AG08395 (cell line): ENCODE measurements at regions not wholly inside any gene's neighbourhood (a gene's known extent, or its start where the extent isn't known, plus 50 kb on each side); places are given as distances from the start of the nearest gene placed in this dataset.
"Not testable (repeated sequence)": the region's sequence is repeated elsewhere in the genome, so short reads cannot be mapped to it uniquely, and the experiment has no call there.

Experiments
- DNase-seq: peaks from one replicate; pipeline ENCODE4 v3.0.0; 2012; ENCODE audit warnings: mixed read lengths, low spot score

DNA sequence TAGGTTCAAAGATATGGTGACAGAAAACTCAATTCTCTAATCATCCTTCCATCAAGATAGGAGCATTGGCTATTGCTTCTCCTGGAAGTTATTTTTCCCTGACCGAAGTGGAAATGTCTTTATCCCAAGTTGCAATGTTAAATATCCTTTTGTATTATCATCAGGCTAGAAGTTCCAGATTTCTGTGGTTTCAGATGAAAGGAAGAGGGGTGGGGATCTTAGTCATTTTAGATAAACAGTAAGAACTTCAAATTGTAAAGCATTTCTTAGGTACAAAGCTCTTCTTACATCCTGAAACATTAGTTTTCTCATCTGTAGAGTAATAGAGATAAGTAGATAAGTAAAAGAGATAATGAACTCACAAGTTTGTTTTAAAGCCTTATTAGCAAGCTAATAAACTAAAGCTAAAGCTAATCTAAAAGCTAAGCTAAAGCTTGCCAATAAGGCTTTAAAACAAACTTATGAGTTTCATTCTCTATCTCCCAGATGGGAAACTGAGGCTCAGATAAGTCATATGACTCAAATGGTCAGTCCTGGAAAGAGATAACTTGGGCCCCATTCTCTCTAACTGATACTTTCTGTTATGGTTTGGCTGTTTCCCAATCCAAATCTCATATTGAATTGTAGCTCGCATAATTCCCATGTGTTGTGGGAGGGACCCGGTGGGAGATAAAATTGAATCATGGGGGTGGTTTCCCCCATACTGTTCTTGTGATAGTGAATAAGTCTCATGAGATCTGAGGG is 99.2 kb upstream of the KCNK2 start:
- DNase-seq, result peak; percentile 32

DNA sequence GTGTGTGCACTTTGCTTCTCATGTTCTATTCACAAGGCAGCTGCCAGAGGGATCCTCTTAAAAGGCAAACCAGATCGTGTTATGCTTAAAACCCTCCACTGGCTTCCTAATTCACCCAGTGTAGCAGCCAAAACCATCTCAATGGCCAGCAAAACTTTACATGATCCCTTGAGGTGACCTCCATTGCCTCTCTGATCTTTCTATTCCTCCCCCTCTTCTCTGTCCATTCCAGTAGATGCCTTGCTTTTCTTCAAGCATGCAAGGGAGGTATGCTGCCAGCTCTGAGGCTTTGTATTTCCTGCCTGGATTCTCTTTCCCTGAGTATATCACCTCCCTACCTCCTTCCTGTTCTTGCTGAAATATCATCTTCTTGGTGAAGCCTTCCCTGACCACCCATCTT is 93.2 kb upstream of the KCNK2 start:
- DNase-seq, result peak; percentile 66

DNA sequence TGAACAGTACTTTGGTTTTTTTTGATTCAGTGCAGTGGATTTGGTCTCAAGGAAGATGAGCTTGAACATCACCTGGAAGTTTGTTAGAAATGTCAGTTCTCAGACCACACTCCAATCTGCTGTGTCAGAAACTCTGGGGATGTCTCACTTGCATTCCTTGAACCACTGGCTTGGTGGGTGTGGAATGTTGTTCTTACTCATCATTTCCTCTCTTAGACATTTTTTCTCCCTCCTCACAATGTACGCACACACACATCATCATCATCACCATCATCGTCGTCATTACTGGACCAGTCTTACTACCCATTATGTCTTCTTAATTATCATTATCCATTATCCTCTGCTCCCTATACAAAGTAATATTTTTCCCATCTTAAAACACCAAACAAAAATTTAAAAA is 91.9 kb upstream of the KCNK2 start:
- peak; percentile 92 for DNase-seq

DNA sequence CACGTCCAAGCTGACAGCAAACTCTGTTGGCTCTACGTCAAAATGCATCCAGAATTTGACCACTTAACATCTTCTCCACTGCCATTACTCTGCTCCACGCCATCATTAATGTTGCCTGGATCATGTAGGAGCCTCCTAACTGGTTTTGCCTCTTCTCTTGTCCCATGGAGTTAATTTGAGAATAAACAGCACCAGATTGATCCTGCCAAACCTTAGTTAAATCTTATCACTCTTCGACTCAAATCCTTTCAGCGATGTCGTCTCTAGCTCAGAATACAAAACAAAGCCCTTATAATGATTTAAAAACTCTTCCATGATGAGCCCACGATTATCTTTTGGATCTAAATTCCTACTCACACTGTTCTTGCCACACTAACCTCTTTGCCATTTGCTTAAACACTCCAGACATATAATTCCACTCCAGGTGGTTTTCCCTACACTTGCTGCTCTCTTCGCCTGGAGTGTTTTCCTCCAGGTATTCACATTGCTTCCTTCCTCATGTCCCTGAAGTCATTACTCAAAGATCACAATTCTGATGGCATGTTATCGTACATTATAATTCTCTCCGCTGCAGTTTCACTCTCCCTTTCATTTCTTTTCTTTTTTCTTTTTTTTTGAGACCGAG is 90.7 kb upstream of the KCNK2 start:
- DNase-seq, result no peak

DNA sequence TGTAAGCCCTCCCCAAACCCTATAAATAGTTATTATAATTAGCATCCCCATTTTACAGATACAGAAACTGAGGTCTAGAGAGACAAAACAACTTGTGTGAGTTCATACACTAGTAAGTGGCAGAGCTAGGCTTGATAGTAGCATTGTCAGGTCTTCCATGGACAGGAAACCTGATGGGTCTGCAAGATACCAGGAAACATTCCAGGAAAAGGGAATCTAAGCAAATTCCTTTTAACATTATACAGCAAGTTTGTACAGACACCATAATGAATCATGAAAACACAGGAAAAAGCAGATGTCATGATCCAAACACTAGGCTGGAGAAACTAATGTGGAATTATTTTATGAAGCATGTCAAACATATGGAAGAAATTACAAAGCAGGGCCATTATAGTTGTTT is 89.1 kb upstream of the KCNK2 start:
- DNase-seq, result peak; percentile 53

DNA sequence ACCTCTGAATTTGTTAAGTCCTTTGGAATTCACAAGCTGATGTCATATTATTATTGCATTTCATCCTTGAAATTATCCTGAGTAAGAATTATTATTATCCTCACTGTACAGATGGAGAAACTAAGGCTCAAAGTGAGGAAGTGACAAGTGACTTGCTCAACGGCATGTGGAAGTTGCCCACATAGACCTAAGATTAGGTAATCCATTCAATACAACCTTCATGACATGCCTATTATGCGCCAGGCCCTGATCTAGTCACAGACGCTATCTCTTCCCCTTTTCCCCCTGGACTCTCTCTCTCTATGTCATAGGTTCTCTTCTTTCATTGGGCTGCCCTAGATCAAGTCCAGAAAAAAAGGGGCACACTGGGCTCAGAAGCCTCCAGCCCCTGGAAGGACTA is 84.9 kb upstream of the KCNK2 start:
- DNase-seq, result no peak

DNA sequence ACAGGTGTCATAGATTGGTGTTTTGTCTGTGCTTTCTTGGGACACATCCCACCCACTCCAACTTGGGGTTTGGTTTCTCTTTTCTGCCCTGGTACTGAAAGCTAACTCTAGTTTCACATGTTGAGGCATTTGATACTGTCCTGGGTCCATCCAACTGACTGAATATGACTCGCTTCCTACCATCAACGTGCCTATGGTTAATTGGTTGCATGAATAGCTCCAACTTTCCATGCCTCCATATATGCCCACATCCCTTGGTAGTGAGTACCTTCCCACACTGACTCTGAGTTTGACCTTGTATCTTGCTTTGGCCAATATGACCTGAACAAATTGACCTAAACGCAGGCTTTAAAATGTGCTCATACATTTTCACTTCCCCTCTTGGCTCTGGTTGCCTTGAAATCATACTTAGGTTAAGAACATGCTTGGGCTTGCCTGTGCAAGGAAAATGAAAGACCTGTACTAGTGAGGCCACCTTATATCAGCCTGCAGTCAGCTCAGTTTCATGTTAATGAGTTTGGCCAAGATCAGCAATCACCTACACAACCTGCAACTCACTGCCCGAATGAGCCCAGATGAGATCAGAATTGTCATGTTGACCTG is 81.0 kb upstream of the KCNK2 start:
- DNase-seq, result no peak

DNA sequence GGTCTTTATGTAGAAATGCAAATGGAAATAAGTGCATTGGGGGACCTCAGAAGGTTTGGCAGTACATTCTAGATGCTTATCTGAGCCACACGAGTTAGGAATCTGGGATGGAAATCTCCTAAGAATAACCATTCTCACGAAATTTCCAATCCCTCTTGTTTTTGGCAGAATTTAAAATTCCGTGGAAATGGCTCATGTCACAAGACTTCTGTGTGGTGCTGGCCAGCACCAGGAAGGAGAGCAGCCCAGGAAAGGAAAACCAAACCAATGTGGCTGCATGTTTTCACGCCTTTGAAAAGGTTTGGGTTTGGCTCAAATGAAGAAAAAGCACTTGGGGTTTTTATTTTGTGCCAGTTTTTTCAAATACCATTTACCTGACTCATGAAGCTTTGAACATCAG is 80.1 kb upstream of the KCNK2 start:
- peak; percentile 87 for DNase-seq

DNA sequence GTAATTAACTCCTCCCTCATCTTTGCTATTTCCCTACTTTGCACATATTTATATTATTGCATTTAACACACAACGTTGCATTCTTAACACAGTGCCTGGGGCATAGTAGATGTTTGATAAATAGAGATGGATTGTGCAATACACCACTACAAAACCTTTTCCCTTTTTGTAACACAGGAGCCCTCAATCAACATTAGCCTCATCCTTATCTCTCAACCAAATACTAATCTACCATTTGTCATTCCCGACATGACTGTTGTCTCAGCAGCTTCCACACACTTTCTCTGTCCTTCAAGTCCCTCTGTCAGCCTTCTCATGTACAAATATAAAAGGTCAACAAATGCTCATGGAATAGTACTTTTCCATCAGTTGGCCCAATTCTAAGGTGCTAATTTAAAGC is 78.9 kb upstream of the KCNK2 start:
- DNase-seq, result no peak

DNA sequence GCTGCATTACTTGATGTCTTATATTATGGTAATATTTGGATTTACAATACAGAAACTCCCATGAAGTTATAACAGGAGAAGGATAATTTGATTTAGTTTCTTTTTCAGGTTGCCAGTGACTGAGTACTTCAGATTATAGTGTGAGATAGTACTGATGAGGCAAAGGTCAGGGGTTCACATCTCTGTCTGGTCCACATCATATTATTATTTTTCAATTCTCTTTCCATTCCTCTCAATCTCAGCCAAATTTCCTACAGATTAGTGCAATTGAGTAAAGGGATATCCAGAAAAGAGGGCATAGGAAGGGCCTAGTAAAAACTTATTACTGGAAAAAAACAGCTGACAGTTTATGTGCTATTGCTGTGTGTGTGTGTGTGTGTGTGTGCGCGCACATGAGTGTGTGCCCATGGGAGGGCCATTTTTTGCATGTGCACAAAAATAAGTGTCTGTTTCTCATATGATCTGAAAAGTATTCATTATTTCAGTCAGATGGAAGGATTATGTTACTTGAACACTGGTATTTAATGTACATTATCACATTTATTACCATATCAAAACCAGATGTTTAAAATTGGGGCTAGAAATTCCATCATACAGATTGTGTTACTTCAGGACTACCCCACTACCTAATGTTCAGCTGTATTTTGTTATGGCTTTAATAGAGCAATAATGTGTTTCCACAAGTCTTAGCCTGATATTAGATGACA is 78.3 kb upstream of the KCNK2 start:
- DNase-seq, result no peak

DNA sequence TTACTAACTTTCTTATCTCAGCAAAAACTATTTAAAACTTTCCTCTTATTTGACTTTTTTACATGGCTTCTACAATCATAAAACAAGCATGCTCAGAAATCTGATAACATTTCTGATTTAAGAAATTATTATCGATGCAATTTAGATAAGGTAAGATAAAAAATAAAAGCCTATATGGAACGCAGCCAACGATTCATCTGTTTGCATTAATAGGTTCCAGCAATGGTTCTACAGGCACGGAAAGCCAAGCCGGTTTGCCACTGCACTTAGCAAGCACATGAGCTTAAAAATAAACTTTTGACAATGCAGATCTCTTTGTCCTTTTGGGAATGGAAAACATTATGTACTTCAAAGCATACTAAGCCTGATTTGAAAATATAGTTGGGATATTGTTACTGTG is 77.5 kb upstream of the KCNK2 start:
- no peak for DNase-seq

DNA sequence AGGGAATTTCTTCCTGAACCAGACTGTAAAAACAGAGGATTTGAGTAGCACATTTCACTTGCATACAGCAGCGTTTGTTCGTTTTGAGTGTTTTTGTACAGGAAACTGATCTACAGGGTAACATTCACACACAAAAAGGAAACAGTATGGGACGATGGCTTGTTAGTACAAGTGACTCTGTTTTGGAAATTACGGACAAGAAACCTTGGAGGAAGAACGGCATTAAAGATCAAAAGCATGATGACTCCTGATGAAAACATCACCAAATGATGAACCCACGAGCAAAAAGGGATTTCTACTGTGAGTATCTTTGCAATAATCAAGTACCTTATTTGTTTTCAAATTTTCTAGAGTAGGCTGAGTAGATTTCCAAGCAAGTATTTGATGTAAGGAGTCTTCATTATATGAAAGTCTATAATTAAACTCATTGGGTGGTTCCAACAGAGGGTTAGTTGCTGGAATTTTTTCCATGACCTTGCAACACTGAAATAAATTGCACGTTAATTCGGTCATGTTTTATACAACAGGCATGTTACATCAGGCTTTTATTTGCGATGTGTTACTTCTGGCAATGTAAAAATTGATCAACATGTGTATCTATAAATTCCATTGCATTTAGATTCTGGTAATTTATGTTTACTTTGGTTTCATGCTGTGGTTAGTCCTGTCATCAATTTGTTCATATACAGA is 76.7 kb upstream of the KCNK2 start:
- no peak for DNase-seq

DNA sequence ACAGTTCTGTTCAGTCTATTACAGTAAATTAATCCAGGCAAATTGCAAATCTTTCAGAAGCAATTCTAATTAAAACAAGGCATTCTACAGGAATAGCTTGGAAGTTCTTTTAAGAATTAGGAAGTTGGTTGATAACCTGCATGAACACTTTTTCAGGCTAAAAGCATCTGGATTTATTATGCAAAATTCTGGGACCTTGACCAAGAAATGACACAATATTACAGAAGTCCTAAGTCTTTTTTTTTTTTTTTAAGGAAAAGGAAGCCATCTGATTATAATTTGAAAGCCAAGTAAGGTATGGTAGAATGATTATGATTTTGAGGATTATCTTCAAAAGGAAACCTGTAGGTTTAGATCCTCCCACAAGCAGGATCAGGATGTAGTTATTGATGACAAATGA is 74.7 kb upstream of the KCNK2 start:
- no peak for DNase-seq

DNA sequence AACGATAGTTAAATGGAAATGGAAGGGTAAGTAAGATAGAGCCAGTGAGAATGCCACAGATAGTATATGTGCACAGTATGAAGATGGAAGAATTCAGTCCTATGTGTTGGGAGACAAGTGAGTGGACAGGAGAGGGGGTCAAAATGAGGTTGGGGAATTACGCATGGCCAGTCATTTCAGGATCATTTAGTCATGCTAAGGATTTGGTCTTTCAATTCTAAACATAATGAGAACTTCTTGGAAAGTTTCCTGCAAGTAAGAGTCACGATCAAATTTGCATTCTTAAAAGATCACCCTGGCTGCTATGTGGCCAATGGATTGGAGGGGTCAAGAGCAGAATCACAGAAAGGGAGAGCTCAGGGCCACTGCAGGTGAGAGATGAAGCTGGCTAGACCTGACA is 64.0 kb upstream of the KCNK2 start:
- peak; percentile 59 for DNase-seq

DNA sequence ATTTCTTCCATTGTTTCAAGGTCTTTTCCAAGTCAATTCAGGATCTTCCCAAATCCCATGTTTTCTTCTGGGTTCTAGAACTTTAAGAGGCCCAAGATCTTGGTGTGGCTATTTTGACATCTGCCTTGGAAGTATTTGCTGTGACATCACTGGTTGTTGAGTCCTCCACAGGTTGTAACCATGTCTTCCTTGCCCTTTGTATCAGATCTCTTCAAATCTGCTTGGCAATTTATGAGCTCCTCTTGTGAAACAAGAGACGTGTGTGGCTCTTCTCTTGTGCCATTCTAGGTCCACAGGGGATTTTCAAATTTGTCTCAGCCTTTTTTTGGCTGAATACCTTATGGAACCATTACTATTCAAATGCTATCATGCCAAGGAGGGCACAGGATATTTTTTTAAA is 60.3 kb upstream of the KCNK2 start:
- DNase-seq, result no peak

DNA sequence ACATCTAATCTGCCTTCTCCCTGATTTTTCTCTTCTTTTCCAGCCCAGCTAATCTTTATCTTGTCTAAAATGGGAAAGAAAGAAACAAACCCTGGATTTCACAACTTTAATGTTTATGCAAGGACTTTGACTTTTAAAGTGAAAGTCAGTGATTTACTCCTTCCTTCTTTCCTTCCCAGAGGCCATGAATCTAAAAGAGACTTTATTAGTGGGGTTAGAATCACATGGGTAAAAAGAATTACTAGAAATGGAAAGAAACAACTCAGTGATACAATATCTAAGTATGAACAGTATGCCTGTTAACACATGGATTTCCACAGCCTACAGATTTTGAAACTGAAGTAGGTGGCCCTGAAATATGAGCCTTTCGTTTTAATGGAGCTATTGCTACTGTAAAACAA is 59.8 kb upstream of the KCNK2 start:
- DNase-seq, result peak; percentile 57

DNA sequence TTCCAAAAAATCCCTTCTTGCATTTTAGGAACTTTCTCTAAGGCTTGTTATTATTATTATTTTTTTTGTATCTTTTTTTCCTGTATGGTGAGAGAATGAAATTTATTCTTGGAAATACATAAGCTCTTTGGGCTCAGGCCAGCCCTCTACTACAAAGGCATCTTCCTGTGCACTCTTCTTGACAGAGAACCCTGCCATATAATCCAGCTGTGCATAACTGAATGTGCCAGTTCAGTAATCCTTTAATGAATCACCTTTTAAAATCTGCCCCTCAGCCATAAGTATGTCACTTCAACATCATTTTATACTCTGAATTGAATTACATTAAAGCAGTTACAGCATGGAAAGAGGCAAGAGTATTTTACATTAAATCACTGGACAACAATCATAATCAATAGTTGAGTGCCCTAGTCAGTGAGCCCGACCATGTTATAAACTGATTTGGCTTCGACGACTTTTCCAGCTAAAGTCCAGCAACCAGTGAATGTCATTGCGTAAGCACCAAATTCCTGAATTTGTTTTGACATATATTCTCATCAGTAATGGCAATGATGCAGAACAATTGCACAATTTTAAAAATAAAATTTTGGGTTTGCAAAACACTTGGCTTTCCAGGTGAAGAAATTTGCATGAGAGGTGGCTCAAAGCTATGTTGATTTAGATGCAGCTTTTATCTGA is 59.2 kb upstream of the KCNK2 start:
- no peak for DNase-seq

DNA sequence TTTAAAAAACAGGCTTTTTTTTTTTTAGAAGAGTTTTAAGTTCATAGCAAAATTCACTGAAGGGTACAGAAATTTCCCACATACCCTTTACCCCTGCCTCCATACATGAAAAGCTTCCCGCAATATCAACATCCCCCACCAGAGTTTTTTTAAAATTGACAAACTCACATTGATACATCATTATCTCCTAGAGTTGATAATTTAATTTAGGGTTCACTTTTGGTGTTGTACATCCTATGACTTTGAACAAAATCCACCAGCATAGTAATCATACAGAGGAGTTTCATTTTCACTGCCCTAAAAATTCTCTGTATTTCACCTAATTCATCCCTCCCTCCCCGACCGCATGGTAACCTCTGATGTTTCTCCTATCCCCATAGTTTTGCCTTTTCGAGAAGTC is 53.6 kb upstream of the KCNK2 start:
- no peak for DNase-seq

DNA sequence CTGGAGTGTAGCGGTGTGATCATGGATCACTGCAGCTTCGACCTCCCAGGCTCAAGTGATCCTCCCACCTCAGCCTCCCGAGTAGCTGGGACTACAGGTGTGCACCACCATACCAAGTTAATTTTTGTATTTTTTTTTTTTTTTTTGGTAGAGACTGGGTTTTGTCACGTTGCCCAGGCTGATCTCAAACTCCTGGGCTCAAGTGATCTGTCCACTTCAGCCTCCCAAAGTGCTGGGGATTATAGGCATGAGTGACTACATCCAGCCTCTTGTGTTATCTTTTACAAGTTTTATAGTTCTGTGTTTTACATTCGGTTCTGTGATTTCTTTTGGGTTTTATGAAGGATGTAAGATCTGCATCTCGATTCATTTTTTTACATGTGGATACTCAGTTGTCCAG is 52.0 kb upstream of the KCNK2 start:
- DNase-seq, result not testable (repeated sequence)

DNA sequence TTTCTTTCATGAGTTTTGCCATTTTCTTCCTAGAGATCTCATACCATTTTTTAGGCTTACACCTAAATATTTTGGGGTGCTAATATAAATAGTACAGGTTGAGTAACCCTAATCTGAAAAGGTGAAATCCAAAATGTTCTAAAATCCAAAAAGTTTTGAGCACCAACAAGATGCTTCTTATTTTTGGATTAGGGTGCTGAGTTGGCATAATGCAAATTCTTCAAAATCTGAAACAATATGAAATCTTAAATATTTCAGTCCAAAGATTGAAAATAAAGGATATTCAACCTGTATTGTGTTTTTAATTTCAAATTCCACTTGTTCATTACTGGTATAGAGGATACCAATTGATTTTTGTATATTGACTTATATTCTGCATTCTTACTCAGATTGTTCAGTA is 51.1 kb upstream of the KCNK2 start:
- DNase-seq, result no peak
